Naive B cell (primary cell): ENCODE measurements at regions not wholly inside any gene's neighbourhood (a gene's known extent, or its start where the extent isn't known, plus 50 kb on each side); places are given as distances from the start of the nearest gene placed in this dataset.
"Not testable (repeated sequence)": the region's sequence is repeated elsewhere in the genome, so short reads cannot be mapped to it uniquely, and the experiment has no call there.

ENCODE experiments used
- ATAC-seq, 2 donors: fragments of 150-1000 bp; cut with Tn5 transposase; 2 replicates each; pipeline ENCODE4 v1.10.0; 2021; ENCODE audit warnings: low read depth in 2 of 2, mild to moderate bottlenecking in 2 of 2, moderate library complexity in 2 of 2
- DNase-seq: peaks from one replicate; pipeline ENCODE4 v3.0.0; 2022
- H3K27ac Mint-ChIP-seq, 6 donors: one replicate each; pipeline ENCODE4 v1.8.0; 2020 to 2022; ENCODE audit warnings: mild to moderate bottlenecking in 6 of 6, mixed read lengths in 6 of 6, moderate library complexity in 5 of 6, inconsistent platforms in 2 of 6
- H3K27me3 Mint-ChIP-seq, 3 donors: one replicate each; pipeline ENCODE4 v1.8.0; 2021 to 2022; ENCODE audit warnings: mixed read lengths in 3 of 3, mild to moderate bottlenecking in 1 of 3
- H3K36me3 Mint-ChIP-seq, 2 donors: one replicate each; pipeline ENCODE4 v1.8.0; 2020 to 2022; ENCODE audit warnings: mixed read lengths in 2 of 2, inconsistent platforms in 1 of 2, mild to moderate bottlenecking in 1 of 2
- H3K4me1 Mint-ChIP-seq, 3 donors: one replicate each; pipeline ENCODE4 v1.8.0; 2020 to 2022; ENCODE audit warnings: mixed read lengths in 3 of 3, inconsistent platforms in 1 of 3, mild to moderate bottlenecking in 1 of 3, moderate library complexity in 1 of 3
- H3K4me3 Mint-ChIP-seq, 8 donors: one replicate each; pipeline ENCODE4 v1.8.0; 2020 to 2022; ENCODE audit warnings: mild to moderate bottlenecking in 8 of 8, mixed read lengths in 8 of 8, moderate library complexity in 8 of 8, inconsistent platforms in 2 of 8
- H3K9me3 Mint-ChIP-seq, 7 donors: one replicate each; pipeline ENCODE4 v1.8.0; 2020 to 2022; ENCODE audit warnings: mixed read lengths in 7 of 7, mild to moderate bottlenecking in 5 of 7, inconsistent platforms in 2 of 7, moderate library complexity in 1 of 7

GRCh38 chr6:119781365-119781764 lies 431.8 kb upstream of the MAN1A1 start:
- Mint-ChIP-seq H3K27me3 (no peaks in the 10 kb centered on the region), H3K4me1 (peaks cover 0 to 10% (median 2%) of the 10 kb centered on the region in 3 donors), H3K27ac (no peak overlapping the region), H3K9me3 (peaks cover 0 to 5% (median 0%) of the 10 kb centered on the region in 7 donors), H3K4me3 (no peak overlapping the region), H3K36me3 (no peaks in the 10 kb centered on the region)
- ATAC-seq, result no peak
- DNase-seq, result no peak

DNA sequence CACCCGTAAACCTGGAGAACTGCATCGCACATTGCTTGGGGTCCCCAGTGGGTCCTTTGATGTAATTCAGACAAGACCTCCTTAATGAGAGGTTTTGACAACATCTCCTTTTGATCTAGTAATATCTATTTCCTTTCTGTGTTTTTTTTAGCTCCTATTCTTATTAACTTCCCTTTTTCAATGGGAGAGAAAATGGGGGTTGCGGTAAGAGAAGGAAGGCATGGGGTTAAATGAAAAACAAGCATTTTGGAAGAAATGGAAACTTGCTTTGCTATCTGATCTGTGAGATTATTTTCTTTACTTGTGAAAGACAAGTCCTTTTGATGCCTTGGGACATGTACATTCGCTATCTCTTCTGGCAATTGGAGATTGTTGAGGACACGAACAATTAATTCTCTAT lies 418.6 kb upstream of the MAN1A1 start:
- peaks cover 22 to 24% (median 23%) of the 10 kb centered on the region in 3 donors for H3K4me1 Mint-ChIP-seq
- peak overlapping the region in 2 of 6 donors; percentile 1 to 13 for H3K27ac Mint-ChIP-seq
- peaks cover 0 to 12% of the 10 kb centered on the region in 2 donors for H3K36me3 Mint-ChIP-seq
- no peaks in the 10 kb centered on the region for H3K27me3 Mint-ChIP-seq
- H3K4me3 Mint-ChIP-seq, result peak overlapping the region in 7 of 8 donors; percentile 9 to 81 (median 53)
- peaks cover 9 to 19% (median 13%) of the 10 kb centered on the region in 7 donors for H3K9me3 Mint-ChIP-seq
- peak in 1 of 2 donors; percentile 30 for ATAC-seq
- DNase-seq, result no peak

DNA sequence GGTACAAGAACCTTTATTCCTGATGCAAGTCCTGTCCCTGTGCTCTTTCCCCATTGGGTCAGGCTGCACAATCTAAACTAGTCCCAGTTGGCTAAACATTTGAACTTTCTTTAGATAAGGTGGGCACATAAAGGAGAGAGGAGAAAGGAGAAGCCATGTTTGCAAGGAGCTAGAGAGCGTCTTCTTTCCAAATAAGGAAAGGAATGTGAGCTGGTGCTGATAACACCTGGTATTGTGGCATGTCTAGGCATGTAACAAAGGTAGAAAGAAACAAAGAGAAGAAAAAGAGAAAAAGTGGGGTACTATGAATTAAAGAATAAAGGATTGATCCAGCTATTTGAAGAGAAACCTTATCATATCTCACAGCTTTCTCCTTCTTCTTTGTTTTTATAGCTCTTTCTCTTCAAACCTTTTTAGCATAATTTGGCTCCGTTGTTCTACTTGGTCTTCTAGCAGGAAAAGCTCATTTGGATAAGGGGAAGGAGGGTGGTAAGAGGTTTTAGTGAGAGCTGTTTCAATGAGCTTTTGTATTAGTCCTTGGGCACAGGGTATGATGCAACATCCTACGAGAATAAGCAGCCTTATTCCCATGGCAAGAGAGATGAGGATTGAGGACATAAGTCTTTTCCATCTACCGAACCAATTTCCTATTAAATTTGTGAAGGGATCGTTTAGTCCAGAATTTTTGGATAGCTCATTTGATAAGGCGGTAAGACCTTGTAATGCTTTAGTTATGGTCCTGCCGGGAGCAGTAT lies 415.5 kb upstream of the MAN1A1 start:
- peaks cover 0 to 7% of the 10 kb centered on the region in 2 donors for H3K36me3 Mint-ChIP-seq
- DNase-seq, result no peak
- H3K27me3 Mint-ChIP-seq, result no peaks in the 10 kb centered on the region
- H3K27ac Mint-ChIP-seq, result no peak overlapping the region
- H3K4me3 Mint-ChIP-seq, result no peak overlapping the region
- ATAC-seq, result no peak
- peaks cover 0 to 9% (median 4%) of the 10 kb centered on the region in 7 donors for H3K9me3 Mint-ChIP-seq
- H3K4me1 Mint-ChIP-seq, result peaks cover 22 to 26% (median 23%) of the 10 kb centered on the region in 3 donors

GRCh38 chr6:119760046-119760445 lies 410.5 kb upstream of the MAN1A1 start:
- Mint-ChIP-seq H3K9me3 (no peaks in the 10 kb centered on the region), H3K27me3 (no peaks in the 10 kb centered on the region), H3K4me3 (no peak overlapping the region), H3K36me3 (no peaks in the 10 kb centered on the region), H3K27ac (no peak overlapping the region), H3K4me1 (peaks cover 0 to 6% (median 4%) of the 10 kb centered on the region in 3 donors)
- DNase-seq (no peak), ATAC-seq (no peak)

- no peak overlapping the region for H3K4me3 Mint-ChIP-seq
- DNase-seq (no peak), ATAC-seq (no peak)
- no peak overlapping the region for H3K27ac Mint-ChIP-seq
- H3K9me3 Mint-ChIP-seq, result no peaks in the 10 kb centered on the region
- no peaks in the 10 kb centered on the region for H3K27me3 Mint-ChIP-seq
- no peaks in the 10 kb centered on the region for H3K36me3 Mint-ChIP-seq
- H3K4me1 Mint-ChIP-seq, result peaks cover 0 to 6% (median 4%) of the 10 kb centered on the region in 3 donors
Measured at GRCh38 chr6:119758385-119758784, 408.8 kb upstream of the MAN1A1 start.

- ATAC-seq, result no peak
Measured at GRCh38 chr6:119757467-119757866, 407.9 kb upstream of the MAN1A1 start.

DNA sequence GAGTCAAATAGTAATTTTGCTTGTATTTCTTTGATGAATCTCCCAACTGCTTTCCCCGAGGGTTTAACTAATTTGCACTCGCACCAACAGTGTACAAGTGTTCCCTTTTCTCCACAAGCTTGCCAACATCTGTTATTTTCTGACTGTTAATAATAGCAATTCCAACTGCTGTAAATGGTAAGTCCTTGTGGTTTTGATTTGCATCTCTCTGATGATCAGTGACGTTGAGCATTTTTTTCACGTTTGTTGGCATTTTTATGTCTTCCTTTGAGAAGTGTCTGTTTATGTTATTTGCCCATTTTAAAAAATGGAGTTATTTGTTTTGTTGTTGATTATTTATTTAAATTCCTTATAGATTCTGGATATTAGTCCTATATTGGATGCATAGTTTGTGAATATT lies 399.8 kb upstream of the MAN1A1 start:
- peak overlapping the region in 1 of 8 donors; percentile 48 for H3K4me3 Mint-ChIP-seq
- no peak overlapping the region for H3K27ac Mint-ChIP-seq
- no peaks in the 10 kb centered on the region for H3K27me3 Mint-ChIP-seq
- peak; percentile 43 to 45 for ATAC-seq
- peaks cover 15 to 26% (median 17%) of the 10 kb centered on the region in 3 donors for H3K4me1 Mint-ChIP-seq
- peaks cover 0 to 6% (median 0%) of the 10 kb centered on the region in 7 donors for H3K9me3 Mint-ChIP-seq
- no peaks in the 10 kb centered on the region for H3K36me3 Mint-ChIP-seq
- DNase-seq, result peak; percentile 9

More at GRCh38 chr6:119757467-119757866, 407.9 kb upstream of the MAN1A1 start:
- H3K27me3 Mint-ChIP-seq, result no peaks in the 10 kb centered on the region
- DNase-seq, result no peak
- H3K4me1 Mint-ChIP-seq, result peaks cover 0 to 6% (median 4%) of the 10 kb centered on the region in 3 donors
- no peaks in the 10 kb centered on the region for H3K36me3 Mint-ChIP-seq
- H3K27ac Mint-ChIP-seq, result peak overlapping the region in 2 of 6 donors; percentile 1 to 4
- no peaks in the 10 kb centered on the region for H3K9me3 Mint-ChIP-seq
- H3K4me3 Mint-ChIP-seq, result no peak overlapping the region

GRCh38 chr6:119748535-119748934 lies 399.0 kb upstream of the MAN1A1 start:
- H3K36me3 Mint-ChIP-seq, H3K9me3 Mint-ChIP-seq, H3K27me3 Mint-ChIP-seq: not testable (repeated sequence)
- ATAC-seq, result peak; percentile 40 to 60
- peak; percentile 12 for DNase-seq
- Mint-ChIP-seq H3K27ac (peak overlapping the region in 1 of 6 donors; percentile 2), H3K4me1 (peaks cover 15 to 26% (median 17%) of the 10 kb centered on the region in 3 donors), H3K4me3 (peak overlapping the region in 2 of 8 donors; percentile 4 to 9)

GRCh38 chr6:119742188-119742803 lies 392.7 kb upstream of the MAN1A1 start:
- H3K9me3 Mint-ChIP-seq, result no peaks in the 10 kb centered on the region
- ATAC-seq (peak; percentile 63 to 90), DNase-seq (peak; percentile 65)
- H3K4me3 Mint-ChIP-seq, result peak overlapping the region in 4 of 8 donors; percentile 9 to 40 (median 22)
- H3K36me3 Mint-ChIP-seq, result no peaks in the 10 kb centered on the region
- H3K27me3 Mint-ChIP-seq, result no peaks in the 10 kb centered on the region
- H3K4me1 Mint-ChIP-seq, result peaks cover 7 to 9% (median 8%) of the 10 kb centered on the region in 3 donors
- no peak overlapping the region for H3K27ac Mint-ChIP-seq

- Mint-ChIP-seq H3K27me3 (peaks cover 0 to 8% (median 0%) of the 10 kb centered on the region in 3 donors), H3K27ac (no peak overlapping the region), H3K36me3 (no peaks in the 10 kb centered on the region), H3K9me3 (no peaks in the 10 kb centered on the region), H3K4me3 (no peak overlapping the region), H3K4me1 (peaks cover 7 to 9% (median 8%) of the 10 kb centered on the region in 3 donors)
- ATAC-seq (no peak), DNase-seq (no peak)
Measured at GRCh38 chr6:119739769-119740168, 390.2 kb upstream of the MAN1A1 start.

DNA sequence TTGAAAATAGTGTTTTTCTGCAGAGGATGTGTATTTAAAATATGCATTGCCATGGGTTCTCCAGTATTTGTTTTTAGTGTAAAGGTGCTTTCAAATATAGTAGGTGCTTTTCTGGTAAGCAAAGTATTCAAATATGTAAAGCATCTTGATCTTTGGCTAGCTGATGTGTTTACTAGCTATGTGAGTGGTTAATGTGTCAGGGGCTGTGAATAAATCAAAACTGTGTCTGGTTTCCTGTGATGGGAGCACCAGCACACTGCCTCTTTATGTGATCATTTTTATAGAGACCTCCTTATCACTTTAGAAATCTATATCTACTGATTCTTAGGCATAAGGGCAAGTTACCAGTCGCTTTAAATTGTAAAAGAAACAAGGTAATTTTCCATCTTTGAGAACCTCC lies 388.9 kb upstream of the MAN1A1 start:
- H3K36me3 Mint-ChIP-seq, result no peaks in the 10 kb centered on the region
- ATAC-seq (no peak), DNase-seq (no peak)
- peaks cover 7 to 9% (median 8%) of the 10 kb centered on the region in 3 donors for H3K4me1 Mint-ChIP-seq
- peaks cover 0 to 10% (median 0%) of the 10 kb centered on the region in 3 donors for H3K27me3 Mint-ChIP-seq
- no peaks in the 10 kb centered on the region for H3K9me3 Mint-ChIP-seq
- H3K27ac Mint-ChIP-seq, result no peak overlapping the region
- H3K4me3 Mint-ChIP-seq, result no peak overlapping the region

DNA sequence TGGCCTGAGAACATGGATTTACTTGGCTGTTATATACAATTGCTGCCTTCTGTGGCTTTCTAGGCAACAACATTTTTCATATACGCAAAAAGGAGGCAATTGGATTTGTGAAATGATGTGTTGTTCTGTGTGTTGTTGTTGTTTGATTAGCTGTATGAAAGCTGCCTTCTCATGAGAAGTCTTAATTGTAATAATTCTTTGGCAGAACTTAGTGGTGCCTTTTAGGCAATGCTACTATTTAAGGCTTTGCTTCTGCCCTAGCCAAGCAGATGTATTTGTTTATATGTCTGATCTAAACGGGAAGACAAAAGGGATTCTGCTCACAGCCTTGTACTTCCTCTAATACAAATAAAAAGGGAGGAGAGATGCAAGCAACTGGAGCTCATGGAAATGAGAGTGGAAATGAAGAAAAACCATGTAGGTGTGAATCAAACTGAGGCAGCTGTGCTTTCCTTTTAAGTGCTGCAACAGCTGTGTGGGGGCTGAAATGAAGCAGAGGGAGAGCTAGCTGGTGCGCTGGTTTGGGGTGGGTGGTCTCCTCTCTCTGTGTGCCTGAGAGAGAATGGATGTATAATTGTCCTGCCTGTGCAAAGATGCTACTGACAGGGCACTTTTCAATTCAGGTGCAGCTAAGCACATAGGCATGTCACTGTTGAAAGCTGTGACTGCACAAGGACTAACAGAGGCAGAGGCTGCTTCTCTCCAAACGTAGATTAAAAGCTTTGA lies 386.9 kb upstream of the MAN1A1 start:
- no peaks in the 10 kb centered on the region for H3K9me3 Mint-ChIP-seq
- H3K27me3 Mint-ChIP-seq, result peaks cover 0 to 10% (median 0%) of the 10 kb centered on the region in 3 donors
- ATAC-seq (no peak), DNase-seq (no peak)
- H3K27ac Mint-ChIP-seq, result no peak overlapping the region
- no peaks in the 10 kb centered on the region for H3K4me1 Mint-ChIP-seq
- no peaks in the 10 kb centered on the region for H3K36me3 Mint-ChIP-seq
- no peak overlapping the region for H3K4me3 Mint-ChIP-seq

DNA sequence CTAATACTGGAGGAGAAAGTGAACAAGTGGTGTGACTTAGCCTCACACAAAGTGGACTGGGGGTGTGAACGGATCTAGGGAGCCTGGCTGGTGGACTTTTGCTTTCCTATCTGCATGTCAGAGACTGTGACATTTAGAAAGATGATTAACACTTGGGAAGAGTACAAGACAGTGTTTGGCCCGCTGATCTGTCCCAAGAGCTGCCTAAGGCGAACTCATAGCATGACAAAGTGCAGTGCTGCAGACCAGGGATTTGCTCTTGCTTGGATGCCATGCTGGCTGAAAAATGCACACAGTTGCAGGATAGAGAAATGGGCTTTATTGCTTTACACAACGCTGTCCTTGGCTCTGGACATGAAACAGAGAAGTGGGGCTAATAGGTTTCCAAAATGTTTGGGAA lies 386.0 kb upstream of the MAN1A1 start:
- Mint-ChIP-seq H3K27ac (no peak overlapping the region), H3K27me3 (peaks cover 0 to 10% (median 0%) of the 10 kb centered on the region in 3 donors), H3K36me3 (no peaks in the 10 kb centered on the region), H3K9me3 (no peaks in the 10 kb centered on the region), H3K4me3 (no peak overlapping the region), H3K4me1 (no peaks in the 10 kb centered on the region)
- no peak for DNase-seq
- no peak for ATAC-seq
